NB4 (cell line): ENCODE measurements at regions not wholly inside any gene's neighbourhood (a gene's known extent, or its start where the extent isn't known, plus 50 kb on each side); places are given as distances from the start of the nearest gene placed in this dataset.

Experiments
- DNase-seq: peaks from one replicate; pipeline ENCODE4 v3.0.0; 2010; ENCODE audit warnings: low read depth
- H3K4me3 ChIP-seq: one replicate; pipeline ENCODE4 v1.5.1; 2011; ENCODE audit warnings: mild to moderate bottlenecking, low read depth, low read length, moderate library complexity
- CTCF ChIP-seq: IDR thresholded peaks from one replicate; pipeline ENCODE4 v1.5.1; 2012; ENCODE audit warnings: low read depth, low read length
- MAX ChIP-seq: IDR thresholded peaks from 2 replicates; pipeline ENCODE4 v1.6.1; 2011; ENCODE audit warnings: low read depth, low read length
- MYC ChIP-seq: IDR thresholded peaks from 2 replicates; pipeline ENCODE4 v1.6.1; 2011; ENCODE audit warnings: low read depth, low read length
- POLR2A ChIP-seq: IDR thresholded peaks from 2 replicates; pipeline ENCODE4 v1.6.1; 2011; ENCODE audit warnings: mild to moderate bottlenecking; ENCODE audit not compliant: insufficient read length; ENCODE audit errors: extremely low read depth

- no peak overlapping the region for H3K4me3 ChIP-seq
- no peak for DNase-seq
- no peak for TF ChIP-seq POLR2A
- no peak for TF ChIP-seq CTCF
- no peak for TF ChIP-seq MYC
- no peak for TF ChIP-seq MAX
Observed at GRCh38 chr11:119533462-119533861, 110.5 kb upstream of the THY1 start.

- TF ChIP-seq POLR2A: no peak
- no peak for TF ChIP-seq MYC
- H3K4me3 ChIP-seq: no peak overlapping the region
- DNase-seq: no peak
Observed at GRCh38 chr11:119532551-119532950, 109.6 kb upstream of the THY1 start.

- no peak overlapping the region for H3K4me3 ChIP-seq
- no peak for TF ChIP-seq CTCF
- TF ChIP-seq POLR2A: no peak
- no peak for TF ChIP-seq MYC
- TF ChIP-seq MAX: no peak
- no peak for DNase-seq
Observed at GRCh38 chr11:119531623-119532022, 108.7 kb upstream of the THY1 start.

- no peak overlapping the region for H3K4me3 ChIP-seq
- no peak for TF ChIP-seq MYC
- no peak for TF ChIP-seq CTCF
- no peak for TF ChIP-seq MAX
- no peak for TF ChIP-seq POLR2A
- no peak for DNase-seq
Observed at GRCh38 chr11:119531056-119531455, 108.1 kb upstream of the THY1 start.

GRCh38 chr11:119530509-119530908 is 107.5 kb upstream of the THY1 start:
- DNase-seq: no peak
- H3K4me3 ChIP-seq: no peak overlapping the region
- TF ChIP-seq CTCF (no peak), POLR2A (no peak), MYC (no peak), MAX (no peak)

- no peak overlapping the region for H3K4me3 ChIP-seq
- no peak for DNase-seq
- TF ChIP-seq MYC (no peak), CTCF (no peak), MAX (no peak), POLR2A (no peak)
Observed at GRCh38 chr11:119529936-119530335, 107.0 kb upstream of the THY1 start.

GRCh38 chr11:119529063-119529845 is 106.3 kb upstream of the THY1 start:
- TF ChIP-seq CTCF (no peak), MAX (no peak), POLR2A (no peak), MYC (no peak)
- no peak for DNase-seq

More at GRCh38 chr11:119529063-119529845, 106.3 kb upstream of the THY1 start:
- H3K4me3 ChIP-seq: no peak overlapping the region
